Bronchial epithelial cell (primary cell): ENCODE measurements at regions not wholly inside any gene's neighbourhood (a gene's known extent, or its start where the extent isn't known, plus 50 kb on each side); places are given as distances from the start of the nearest gene placed in this dataset.
"Not testable (repeated sequence)": the region's sequence is repeated elsewhere in the genome, so short reads cannot be mapped to it uniquely, and the experiment has no call there.

Source experiments
- DNase-seq: peaks from one replicate; pipeline ENCODE4 v3.0.0-alpha.2; 2010; ENCODE audit warnings: low read depth
- FAIRE-seq: peaks from 2 replicates; lab custom pipeline; 2011; peaks lifted over from hg19 to GRCh38; lab: Jason Lieb, UNC
- H3K27me3 ChIP-seq: 2 replicates; pipeline ENCODE4 v1.5.1; 2011; ENCODE audit warnings: low read length; ENCODE audit not compliant: control insufficient read depth, insufficient read depth
- H3K36me3 ChIP-seq: 2 replicates; pipeline ENCODE4 v1.5.1; 2011; ENCODE audit warnings: low read length; ENCODE audit not compliant: control insufficient read depth, insufficient read depth
- H3K4me3 ChIP-seq: 2 replicates; pipeline ENCODE4 v1.5.1; 2011; ENCODE audit warnings: mild to moderate bottlenecking, low read depth, low read length, control low read depth
- TF ChIP-seq, protein P1 (sequence below): IDR thresholded peaks from 2 replicates; pipeline ENCODE4 v1.5.1; 2011; ENCODE audit warnings: mild to moderate bottlenecking, moderate library complexity, low read length, control low read depth, inconsistent platforms; ENCODE audit not compliant: insufficient read depth, severe bottlenecking

DNA sequence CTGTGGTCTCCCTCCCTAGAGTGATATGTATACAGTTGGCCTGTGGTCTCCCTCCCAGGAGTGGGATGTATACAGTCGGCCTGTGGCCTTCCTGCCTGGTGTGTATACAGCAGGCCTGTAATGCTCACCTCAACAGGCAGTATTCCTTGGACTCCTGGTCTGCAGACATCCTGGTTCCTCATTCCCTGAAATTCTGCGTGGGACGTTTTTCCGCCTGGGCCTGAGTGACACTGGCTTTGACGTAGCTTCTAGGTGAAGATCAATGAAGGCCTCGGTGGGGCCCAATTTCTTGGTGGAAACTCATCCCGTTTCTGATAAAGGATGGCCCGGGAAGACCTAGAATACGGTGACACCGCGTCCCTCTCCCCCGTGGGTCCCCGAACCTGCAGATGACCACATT lies 98.7 kb upstream of the PPP2R3B start:
- DNase-seq (no peak), FAIRE-seq (no peak)
- TF ChIP-seq, protein P1, sequence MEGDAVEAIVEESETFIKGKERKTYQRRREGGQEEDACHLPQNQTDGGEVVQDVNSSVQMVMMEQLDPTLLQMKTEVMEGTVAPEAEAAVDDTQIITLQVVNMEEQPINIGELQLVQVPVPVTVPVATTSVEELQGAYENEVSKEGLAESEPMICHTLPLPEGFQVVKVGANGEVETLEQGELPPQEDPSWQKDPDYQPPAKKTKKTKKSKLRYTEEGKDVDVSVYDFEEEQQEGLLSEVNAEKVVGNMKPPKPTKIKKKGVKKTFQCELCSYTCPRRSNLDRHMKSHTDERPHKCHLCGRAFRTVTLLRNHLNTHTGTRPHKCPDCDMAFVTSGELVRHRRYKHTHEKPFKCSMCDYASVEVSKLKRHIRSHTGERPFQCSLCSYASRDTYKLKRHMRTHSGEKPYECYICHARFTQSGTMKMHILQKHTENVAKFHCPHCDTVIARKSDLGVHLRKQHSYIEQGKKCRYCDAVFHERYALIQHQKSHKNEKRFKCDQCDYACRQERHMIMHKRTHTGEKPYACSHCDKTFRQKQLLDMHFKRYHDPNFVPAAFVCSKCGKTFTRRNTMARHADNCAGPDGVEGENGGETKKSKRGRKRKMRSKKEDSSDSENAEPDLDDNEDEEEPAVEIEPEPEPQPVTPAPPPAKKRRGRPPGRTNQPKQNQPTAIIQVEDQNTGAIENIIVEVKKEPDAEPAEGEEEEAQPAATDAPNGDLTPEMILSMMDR, result no peak
- no peak overlapping the region for H3K4me3 ChIP-seq
- H3K36me3 ChIP-seq, result no peaks in the 10 kb centered on the region
- no peaks in the 10 kb centered on the region for H3K27me3 ChIP-seq

DNA sequence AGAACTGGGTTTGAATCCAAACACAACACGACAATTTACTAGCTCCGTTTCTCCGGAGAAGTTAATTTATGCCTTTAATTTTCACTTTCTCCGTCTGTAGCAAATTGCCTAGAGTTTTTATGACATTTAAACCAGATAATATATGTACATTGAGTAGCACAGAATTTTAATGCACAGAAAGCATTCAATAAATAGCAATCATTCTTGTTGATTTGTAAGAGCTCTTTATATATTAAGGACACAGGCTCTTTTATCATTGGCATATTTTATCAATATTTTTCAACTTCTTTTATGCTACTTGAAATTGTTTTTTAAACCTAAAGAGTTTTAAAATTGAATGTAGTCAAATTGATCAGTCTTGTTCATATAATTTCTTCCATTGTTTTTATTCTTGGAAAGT lies 99.6 kb upstream of the PPP2R3B start:
- FAIRE-seq (no peak), DNase-seq (no peak)
- no peak overlapping the region for H3K4me3 ChIP-seq
- no peaks in the 10 kb centered on the region for H3K36me3 ChIP-seq
- H3K27me3 ChIP-seq, result no peaks in the 10 kb centered on the region
- TF ChIP-seq, protein P1, result no peak

DNA sequence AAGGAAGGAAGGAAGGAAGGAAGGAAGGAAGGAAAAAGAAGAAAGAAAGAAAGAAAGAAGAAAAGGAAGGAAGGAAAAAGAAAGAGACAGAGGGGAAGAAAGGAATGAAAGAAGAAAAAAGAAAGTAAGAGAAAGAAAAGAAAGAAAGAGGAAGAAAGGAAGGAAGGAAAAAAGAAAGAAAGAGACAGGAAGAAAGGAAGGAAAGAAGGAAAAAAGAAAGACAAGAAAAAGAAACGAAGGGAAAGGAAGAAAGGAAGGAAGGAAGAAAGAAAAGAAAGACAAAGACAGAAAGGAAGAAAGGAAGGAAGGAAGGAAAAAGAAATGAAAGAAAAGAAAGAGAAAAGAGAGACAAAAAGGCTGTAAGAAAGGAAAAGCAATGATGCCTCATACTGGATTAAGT lies 101.1 kb upstream of the PPP2R3B start:
- DNase-seq, result no peak
- FAIRE-seq, result no peak
- Histone ChIP-seq H3K4me3 (no peak overlapping the region), H3K27me3 (no peaks in the 10 kb centered on the region), H3K36me3 (no peaks in the 10 kb centered on the region)
- TF ChIP-seq, protein P1, result no peak

DNA sequence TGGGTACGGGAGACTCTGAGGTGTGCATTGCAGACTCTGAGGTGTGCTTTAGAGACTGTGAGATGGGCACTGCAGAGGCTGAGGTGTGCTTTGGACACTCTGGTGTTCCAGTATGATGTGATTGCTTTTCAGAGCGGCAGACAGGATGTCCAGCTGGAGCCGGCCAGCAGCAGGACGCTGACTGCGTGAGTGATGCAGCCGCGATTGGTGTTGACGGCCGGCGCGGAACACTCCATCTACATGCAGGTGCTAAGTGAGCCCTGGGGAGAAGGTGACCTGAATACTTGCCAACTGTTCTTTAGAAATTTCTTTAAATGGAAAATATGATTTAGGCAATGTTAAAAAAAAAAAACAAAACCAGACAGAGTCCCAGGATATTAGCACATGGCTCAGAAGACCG lies 103.1 kb upstream of the PPP2R3B start:
- Histone ChIP-seq H3K27me3 (no peaks in the 10 kb centered on the region), H3K4me3 (no peak overlapping the region), H3K36me3 (no peaks in the 10 kb centered on the region)
- FAIRE-seq (no peak), DNase-seq (no peak)
- TF ChIP-seq, protein P1, result no peak

DNA sequence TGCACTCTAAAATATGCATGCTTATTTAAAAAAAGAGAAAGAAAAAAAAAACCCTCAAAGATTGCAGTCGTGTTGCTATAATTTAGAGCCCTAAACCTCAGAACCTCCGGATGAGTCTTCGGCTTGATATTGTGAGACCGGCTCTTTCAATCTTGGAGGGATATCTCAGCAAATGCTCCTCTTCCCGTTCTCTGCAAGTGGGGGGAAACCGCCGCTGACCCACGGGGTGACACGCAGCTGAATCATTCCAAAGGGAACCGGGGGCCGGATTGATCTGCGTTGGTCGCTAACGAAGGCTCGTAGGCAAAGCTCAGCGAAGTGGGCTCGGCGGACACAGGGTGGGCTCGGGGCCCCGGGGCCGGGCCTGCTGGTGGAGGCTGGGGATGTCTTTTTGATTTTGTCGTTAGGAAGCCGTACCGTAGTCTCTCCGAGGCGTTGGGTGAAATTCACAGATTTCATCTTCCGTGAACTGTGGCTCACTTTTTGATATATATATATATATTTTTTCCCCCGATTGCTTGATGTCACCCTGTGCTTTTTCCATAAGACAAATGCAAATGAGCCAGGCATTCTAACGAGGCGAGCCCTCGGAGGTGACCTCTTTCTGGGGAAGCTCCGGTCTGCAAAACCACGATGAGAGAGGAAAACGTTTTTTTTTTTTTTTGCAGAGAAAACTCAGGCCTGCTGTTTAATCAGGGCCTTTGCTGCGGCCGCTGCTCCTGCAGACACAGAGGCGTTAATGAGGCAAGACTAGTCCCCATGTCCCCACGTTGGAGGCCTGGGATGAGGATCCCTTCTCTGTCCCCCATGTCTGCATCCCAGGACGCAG lies 110.7 kb upstream of the PPP2R3B start:
- FAIRE-seq, result no peak
- no peak overlapping the region for H3K4me3 ChIP-seq
- TF ChIP-seq, protein P1, result no peak
- no peak for DNase-seq
- H3K36me3 ChIP-seq, result no peaks in the 10 kb centered on the region
- H3K27me3 ChIP-seq, result no peaks in the 10 kb centered on the region

DNA sequence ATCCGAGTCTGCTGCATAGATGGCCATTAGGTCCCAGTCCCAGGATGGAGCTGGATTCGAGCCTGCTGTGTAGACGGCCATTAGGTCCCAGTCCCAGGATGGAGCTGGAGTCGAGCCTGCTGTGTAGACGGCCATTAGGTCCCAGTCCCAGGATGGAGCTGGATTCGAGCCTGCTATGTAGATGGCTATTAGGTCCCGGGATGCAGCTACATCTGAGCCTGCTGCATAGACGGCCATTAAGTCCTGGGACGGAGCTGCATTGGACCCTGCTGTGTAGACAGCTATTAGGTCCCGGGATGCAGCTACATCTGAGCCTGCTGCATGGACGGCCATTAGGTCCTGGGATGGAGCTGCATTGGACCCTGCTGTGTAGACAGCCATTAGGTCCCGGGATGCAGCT lies 112.2 kb upstream of the PPP2R3B start:
- not testable (repeated sequence) for H3K27me3 ChIP-seq, DNase-seq, H3K36me3 ChIP-seq, FAIRE-seq, H3K4me3 ChIP-seq
